NCI-H1105 treated with DMSO at 0.1 percent for 48 hours (cell line): ENCODE measurements at regions not wholly inside any gene's neighbourhood (a gene's known extent, or its start where the extent isn't known, plus 50 kb on each side); places are given as distances from the start of the nearest gene placed in this dataset.

Experiments used
- DNase-seq: peaks from one replicate; lab custom pipeline; 2025; lab: John Stamatoyannopoulos, UW

GRCh38 chr6:106772270-106773142 is 143.1 kb downstream of the QRSL1 start:
- DNase-seq: no peak

- no peak for DNase-seq
Observed at GRCh38 chr6:106771822-106772221, 142.4 kb downstream of the QRSL1 start.

GRCh38 chr6:106770663-106771062 is 141.3 kb downstream of the QRSL1 start:
- DNase-seq: no peak

- DNase-seq: no peak
Observed at GRCh38 chr6:106770081-106770480, 140.7 kb downstream of the QRSL1 start.

GRCh38 chr6:106767271-106767670 is 137.9 kb downstream of the QRSL1 start:
- DNase-seq: no peak

GRCh38 chr6:106766201-106766600 is 136.8 kb downstream of the QRSL1 start:
- DNase-seq: no peak

- no peak for DNase-seq
Observed at GRCh38 chr6:106765496-106765895, 136.1 kb downstream of the QRSL1 start.

GRCh38 chr6:106764353-106764980 is 135.1 kb downstream of the QRSL1 start:
- DNase-seq: no peak

GRCh38 chr6:106763361-106763760 is 134.0 kb downstream of the QRSL1 start:
- no peak for DNase-seq

- no peak for DNase-seq
Observed at GRCh38 chr6:106761160-106761559, 131.8 kb downstream of the QRSL1 start.

GRCh38 chr6:106759112-106759511 is 129.7 kb downstream of the QRSL1 start:
- no peak for DNase-seq

GRCh38 chr6:106757722-106758467 is 128.5 kb downstream of the QRSL1 start:
- DNase-seq: no peak

- peak; percentile 34 for DNase-seq
Observed at GRCh38 chr6:106757267-106757666, 127.9 kb downstream of the QRSL1 start.

- no peak for DNase-seq
Observed at GRCh38 chr6:106754215-106754614, 124.8 kb downstream of the QRSL1 start.

- DNase-seq: no peak
Observed at GRCh38 chr6:106752641-106753040, 123.3 kb downstream of the QRSL1 start.

- DNase-seq: no peak
Observed at GRCh38 chr6:106751501-106752252, 122.3 kb downstream of the QRSL1 start.

GRCh38 chr6:106750946-106751345 is 121.6 kb downstream of the QRSL1 start:
- DNase-seq: peak; percentile 14

GRCh38 chr6:106750142-106750918 is 121.0 kb downstream of the QRSL1 start:
- DNase-seq: peak; percentile 20

- no peak for DNase-seq
Observed at GRCh38 chr6:106749609-106750008, 120.2 kb downstream of the QRSL1 start.

GRCh38 chr6:106748547-106749207 is 119.3 kb downstream of the QRSL1 start:
- no peak for DNase-seq

- peak; percentile 18 for DNase-seq
Observed at GRCh38 chr6:106747139-106747538, 117.8 kb downstream of the QRSL1 start.
